ENCODE measurements at regions not wholly inside any gene's neighbourhood (a gene's known extent, or its start where the extent isn't known, plus 50 kb on each side); places are given as distances from the start of the nearest gene placed in this dataset.

DNA sequence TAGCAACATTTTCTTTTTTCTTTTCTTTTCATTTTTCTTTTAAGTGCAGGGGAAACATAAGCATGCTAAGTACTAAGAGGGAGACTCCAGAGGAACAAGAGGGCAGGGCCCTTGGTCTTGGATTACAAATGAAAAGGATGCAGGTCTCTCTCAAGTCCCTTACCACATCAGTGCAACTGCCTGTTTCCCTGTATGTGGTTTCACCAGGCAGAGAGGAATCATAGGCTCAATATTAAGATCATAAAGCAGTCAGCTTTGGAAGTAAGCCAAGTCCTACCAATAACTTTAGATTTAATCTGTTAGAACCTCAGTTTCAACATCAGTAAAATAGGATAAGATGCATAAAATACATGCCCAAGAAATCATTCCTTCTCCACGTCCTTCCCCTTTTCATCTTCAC, 422.7 kb upstream of the PAPPA start:
- H3K9ac ChIP-seq = no peak overlapping the region
- H3K9me2 ChIP-seq = no peaks in the 10 kb centered on the region
- ChIA-PET CTCF (interaction anchor here (1.6 kb wide), 1 partner anchor 137 kb away, joined by 4 read pairs; no protein-coding TSS in a partner anchor), POLR2A (no interaction called here)
- H2AFZ ChIP-seq (ENCODE audit: low read depth) = no peak overlapping the region
- no peak overlapping the region for H3K4me3 ChIP-seq (ENCODE audit: low read depth in 2 of 2, low read length in 1 of 2)
- H3K27me3 ChIP-seq (ENCODE audit: insufficient read depth) = no peaks in the 10 kb centered on the region
- no peak for TF ChIP-seq RFX5 (IDR thresholded peaks at IDR 0.05; ENCODE audit: low read length)
- no peak for TF ChIP-seq GABPA (IDR thresholded peaks at IDR 0.05; ENCODE audit: low read depth)
- TF ChIP-seq, protein P1, sequence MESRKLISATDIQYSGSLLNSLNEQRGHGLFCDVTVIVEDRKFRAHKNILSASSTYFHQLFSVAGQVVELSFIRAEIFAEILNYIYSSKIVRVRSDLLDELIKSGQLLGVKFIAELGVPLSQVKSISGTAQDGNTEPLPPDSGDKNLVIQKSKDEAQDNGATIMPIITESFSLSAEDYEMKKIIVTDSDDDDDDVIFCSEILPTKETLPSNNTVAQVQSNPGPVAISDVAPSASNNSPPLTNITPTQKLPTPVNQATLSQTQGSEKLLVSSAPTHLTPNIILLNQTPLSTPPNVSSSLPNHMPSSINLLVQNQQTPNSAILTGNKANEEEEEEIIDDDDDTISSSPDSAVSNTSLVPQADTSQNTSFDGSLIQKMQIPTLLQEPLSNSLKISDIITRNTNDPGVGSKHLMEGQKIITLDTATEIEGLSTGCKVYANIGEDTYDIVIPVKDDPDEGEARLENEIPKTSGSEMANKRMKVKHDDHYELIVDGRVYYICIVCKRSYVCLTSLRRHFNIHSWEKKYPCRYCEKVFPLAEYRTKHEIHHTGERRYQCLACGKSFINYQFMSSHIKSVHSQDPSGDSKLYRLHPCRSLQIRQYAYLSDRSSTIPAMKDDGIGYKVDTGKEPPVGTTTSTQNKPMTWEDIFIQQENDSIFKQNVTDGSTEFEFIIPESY (IDR thresholded peaks at IDR 0.05; ENCODE audit: borderline replicate concordance, low read depth) = no peak
- no peak for TF ChIP-seq SIN3A (IDR thresholded peaks at IDR 0.05; ENCODE audit: borderline replicate concordance, low read depth, low read length)
- H3K27ac ChIP-seq (ENCODE audit: low read depth in 2 of 2, low read length in 1 of 2) = no peak overlapping the region
- H3F3A ChIP-seq (replicated peaks; ENCODE audit: insufficient read depth) = peaks cover 4% of the 10 kb centered on the region
- no peaks in the 10 kb centered on the region for H4K20me1 ChIP-seq (ENCODE audit: insufficient read depth)
- H3K36me3 ChIP-seq (replicated peaks in 1 of 2; ENCODE audit: control insufficient read depth in 1 of 2, insufficient read depth in 2 of 2, low read length in 1 of 2) = no peaks in the 10 kb centered on the region
- DNase-seq = no peak
- WGBS (ENCODE audit: low lambda C conversion rate) = 77% methylated on average over 1 of the region's 1 CpG
- H3K4me2 ChIP-seq = no peak overlapping the region
- H3K9me3 ChIP-seq = no peaks in the 10 kb centered on the region; the same call in 1 of the 2 replicates
- no peaks in the 10 kb centered on the region for H3K79me2 ChIP-seq (ENCODE audit: insufficient read depth)
- peaks cover 0 to 14% of the 10 kb centered on the region in 2 experiments; a peak in 1 of 4 replicates for H3K4me1 ChIP-seq (ENCODE audit: control insufficient read depth in 1 of 2, insufficient read depth in 2 of 2, low read depth in 1 of 2, low read length in 1 of 2)

DNA sequence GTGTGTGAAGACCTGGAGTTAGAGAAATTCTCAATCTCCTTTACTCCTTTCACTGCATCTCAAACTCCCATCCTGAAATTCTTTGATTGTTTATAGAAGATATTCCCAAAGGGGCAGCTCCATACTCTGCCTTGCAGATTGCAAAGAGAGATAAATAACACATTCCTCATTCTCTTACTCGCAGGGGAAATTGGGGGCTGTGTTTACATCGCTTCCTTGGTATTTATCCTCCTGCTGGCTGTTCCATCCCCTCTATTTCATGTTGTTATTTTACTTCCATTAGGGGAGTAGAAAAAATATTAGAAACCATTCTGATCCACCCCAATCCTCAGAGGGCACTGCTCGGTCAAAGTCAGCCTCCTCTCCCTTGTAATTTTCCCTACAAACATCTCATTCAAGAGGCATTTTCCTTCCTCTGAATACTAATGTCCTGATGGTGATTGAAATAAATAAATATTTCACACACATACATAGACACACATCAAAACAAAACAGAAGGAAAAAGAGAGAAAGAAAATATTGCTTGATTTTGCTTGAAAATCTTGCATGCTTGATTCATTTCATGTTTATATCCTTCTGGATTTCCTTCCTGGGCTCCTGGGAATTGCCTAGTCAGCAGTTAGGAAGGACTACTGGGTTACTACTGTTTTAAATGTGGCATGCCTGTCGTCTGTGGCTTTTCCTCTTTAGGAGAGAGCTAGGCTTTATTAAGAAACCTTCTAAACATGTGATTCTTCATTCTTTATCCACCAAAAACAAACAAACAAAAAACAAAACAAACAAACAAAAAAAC, 420.1 kb upstream of the PAPPA start:
- ChIA-PET POLR2A (no interaction called here), CTCF (no interaction called here)
- peaks cover 4% of the 10 kb centered on the region for H3F3A ChIP-seq (replicated peaks; ENCODE audit: insufficient read depth)
- DNase-seq = no peak
- no peak for TF ChIP-seq SMC3 (IDR thresholded peaks at IDR 0.05; ENCODE audit: low read depth, low read length)
- 0 out of 2 replicates have a peak, but pooled peaks have one; percentile 3 for TF ChIP-seq JUND (IDR thresholded peaks at IDR 0.05)
- TF ChIP-seq POLR2AphosphoS5 (IDR thresholded peaks at IDR 0.05; ENCODE audit: low read depth, low read length) = no peak
- TF ChIP-seq, protein P2, sequence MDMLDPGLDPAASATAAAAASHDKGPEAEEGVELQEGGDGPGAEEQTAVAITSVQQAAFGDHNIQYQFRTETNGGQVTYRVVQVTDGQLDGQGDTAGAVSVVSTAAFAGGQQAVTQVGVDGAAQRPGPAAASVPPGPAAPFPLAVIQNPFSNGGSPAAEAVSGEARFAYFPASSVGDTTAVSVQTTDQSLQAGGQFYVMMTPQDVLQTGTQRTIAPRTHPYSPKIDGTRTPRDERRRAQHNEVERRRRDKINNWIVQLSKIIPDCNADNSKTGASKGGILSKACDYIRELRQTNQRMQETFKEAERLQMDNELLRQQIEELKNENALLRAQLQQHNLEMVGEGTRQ (IDR thresholded peaks at IDR 0.05; ENCODE audit: borderline replicate concordance, low read depth, low read length) = no peak
- no peak for TF ChIP-seq GATA2 (CRISPR knock-in tag; IDR thresholded peaks at IDR 0.05)
- TF ChIP-seq YY1 (IDR thresholded peaks at IDR 0.05; ENCODE audit: low read depth) = no peak
- TF ChIP-seq TCF12 (IDR thresholded peaks at IDR 0.05) = 0 out of 2 replicates have a peak, but pooled peaks have one; percentile 10
- no peak for TF ChIP-seq GABPA (IDR thresholded peaks at IDR 0.05; ENCODE audit: low read depth)
- TF ChIP-seq RXRA (IDR thresholded peaks at IDR 0.05; ENCODE audit: borderline replicate concordance, low read depth) = peak; percentile 32; the same call in 1 of the 2 replicates
- 0 out of 4 replicates have a peak, but pooled peaks of 1 of the 2 experiments have one; percentile 16 for TF ChIP-seq EP300 (IDR thresholded peaks at IDR 0.05; ENCODE audit: borderline replicate concordance in 1 of 2, low read depth in 1 of 2, low read length in 1 of 2)
- TF ChIP-seq NRF1 (IDR thresholded peaks at IDR 0.05; ENCODE audit: low read depth, low read length) = no peak
- TF ChIP-seq EZH2phosphoT487 (IDR thresholded peaks at IDR 0.05; ENCODE audit: borderline replicate concordance, low read depth) = no peak
- TF ChIP-seq FOSL2 (IDR thresholded peaks at IDR 0.05; ENCODE audit: borderline replicate concordance, low read depth) = no peak
- TF ChIP-seq NFIC (IDR thresholded peaks at IDR 0.05; ENCODE audit: borderline replicate concordance) = no peak
- TF ChIP-seq RCOR1 (IDR thresholded peaks at IDR 0.05; ENCODE audit: low read length) = no peak
- H3K36me3 ChIP-seq (replicated peaks in 1 of 2; ENCODE audit: control insufficient read depth in 1 of 2, insufficient read depth in 2 of 2, low read length in 1 of 2) = no peaks in the 10 kb centered on the region
- H3K9me2 ChIP-seq = no peaks in the 10 kb centered on the region
- no peaks in the 10 kb centered on the region for H3K79me2 ChIP-seq (ENCODE audit: insufficient read depth)
- peak overlapping the region in 1 of 2 experiments; percentile 52; a peak in 2 of 4 replicates for H3K27ac ChIP-seq (ENCODE audit: low read depth in 2 of 2, low read length in 1 of 2)
- peaks cover 0 to 14% of the 10 kb centered on the region in 2 experiments; a peak in 1 of 4 replicates for H3K4me1 ChIP-seq (ENCODE audit: control insufficient read depth in 1 of 2, insufficient read depth in 2 of 2, low read depth in 1 of 2, low read length in 1 of 2)
- WGBS (ENCODE audit: low lambda C conversion rate) = 60% methylated on average over 4 of the region's 4 CpGs
- no peak overlapping the region for H3K4me3 ChIP-seq (ENCODE audit: low read depth in 2 of 2, low read length in 1 of 2)
- H4K20me1 ChIP-seq (ENCODE audit: insufficient read depth) = no peaks in the 10 kb centered on the region
- no peaks in the 10 kb centered on the region for H3K9me3 ChIP-seq
- H3K4me2 ChIP-seq = no peak overlapping the region
- no peak overlapping the region for H3K9ac ChIP-seq
- H2AFZ ChIP-seq (ENCODE audit: low read depth) = 0 out of 2 replicates have a peak overlapping the region, but pooled peaks have one; percentile 39
- no peaks in the 10 kb centered on the region for H3K27me3 ChIP-seq (ENCODE audit: insufficient read depth)

Measured in SK-N-SH (cell line).